Vagina (tissue), 2 donors: ENCODE measurements at regions not wholly inside any gene's neighbourhood (a gene's known extent, or its start where the extent isn't known, plus 50 kb on each side); places are given as distances from the start of the nearest gene placed in this dataset.

Experiments
- CTCF ChIP-seq, 3 experiments: fragments of 450-650 bp in 2 of 3; fragments of 200-600 bp in 1 of 3; sonication (generic) in 1 of 3; IDR thresholded peaks; one replicate each; pipeline ENCODE4 v1.5.1; 2017 to 2019; ENCODE audit warnings: antibody characterized with exemption in 3 of 3, mild to moderate bottlenecking in 2 of 3, moderate library complexity in 2 of 3
- POLR2A ChIP-seq, 2 donors: fragments of 450-650 bp; IDR thresholded peaks; one replicate each; pipeline ENCODE4 v1.6.1; 2017; ENCODE audit warnings: antibody characterized with exemption in 2 of 2, mild to moderate bottlenecking in 2 of 2, moderate library complexity in 2 of 2

DNA sequence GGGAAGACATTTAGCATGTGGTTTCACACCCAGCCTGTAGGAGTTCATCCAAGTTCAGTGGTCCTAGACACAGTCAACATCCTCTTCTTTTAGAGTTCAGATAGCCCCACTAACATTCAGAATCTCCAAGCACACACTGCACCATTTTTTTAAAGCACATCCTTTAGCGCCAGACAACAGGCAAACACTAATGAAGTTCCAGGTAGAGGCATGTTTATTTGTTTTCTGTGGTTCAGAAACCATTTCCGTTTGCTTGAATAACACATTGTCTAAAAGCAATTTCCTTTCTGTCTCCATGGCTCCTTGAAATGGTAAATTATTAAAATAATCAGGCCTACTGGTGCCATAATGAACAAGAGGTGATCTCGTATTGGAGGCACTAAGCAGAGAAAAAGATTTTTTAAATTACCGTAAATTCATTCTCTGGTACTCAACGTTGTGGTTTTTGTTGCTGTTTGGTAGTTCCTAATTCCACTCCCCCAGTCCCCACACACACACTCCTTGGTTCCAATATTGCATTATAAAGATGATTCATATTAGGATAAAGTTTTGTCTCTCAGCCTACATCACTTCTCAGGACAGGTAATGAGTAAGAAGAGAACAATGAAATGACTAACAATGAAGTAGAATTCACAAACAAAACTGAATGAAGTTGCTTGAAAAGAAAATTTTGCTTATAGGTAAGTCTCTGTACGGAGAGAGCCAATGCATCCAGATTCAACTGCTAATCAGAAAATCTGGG, 153.1 kb downstream of the PCSK1 start:
- TF ChIP-seq CTCF (IDR thresholded peaks at IDR 0.05) (no peak), POLR2A (IDR thresholded peaks at IDR 0.05) (no peak)
